Stimulated activated CD4-positive, alpha-beta T cell treated with anti-CD3 and anti-CD28 coated beads, Interleukin-1b, Interleukin-23, amount 100 ng/mL, for 4 hours (primary cell): ENCODE measurements at regions not wholly inside any gene's neighbourhood (a gene's known extent, or its start where the extent isn't known, plus 50 kb on each side); places are given as distances from the start of the nearest gene placed in this dataset.
"Not testable (repeated sequence)": the region's sequence is repeated elsewhere in the genome, so short reads cannot be mapped to it uniquely, and the experiment has no call there.

Experiments
- DNase-seq, 2 donors: peaks; one replicate each; pipeline ENCODE4 v3.0.0-alpha.2; 2020; ENCODE audit warnings: low read depth in 2 of 2

GRCh38 chr6:97913721-97914120 is 630.7 kb upstream of the MMS22L start:
- DNase-seq: no peak

- DNase-seq: no peak
Observed at GRCh38 chr6:97914912-97915311, 631.9 kb upstream of the MMS22L start.

- no peak for DNase-seq
Observed at GRCh38 chr6:97915537-97915936, 632.5 kb upstream of the MMS22L start.

GRCh38 chr6:97917369-97917768 is 634.4 kb upstream of the MMS22L start:
- DNase-seq: no peak

- no peak for DNase-seq
Observed at GRCh38 chr6:97919046-97919445, 636.0 kb upstream of the MMS22L start.

GRCh38 chr6:97919631-97920030 is 636.6 kb upstream of the MMS22L start:
- no peak for DNase-seq

GRCh38 chr6:97923249-97923648 is 640.2 kb upstream of the MMS22L start:
- no peak for DNase-seq

GRCh38 chr6:97925504-97925903 is 642.5 kb upstream of the MMS22L start:
- DNase-seq: no peak

GRCh38 chr6:97939440-97940168 is 656.6 kb upstream of the MMS22L start:
- no peak for DNase-seq

- no peak for DNase-seq
Observed at GRCh38 chr6:97947841-97948240, 664.8 kb upstream of the MMS22L start.

GRCh38 chr6:97958134-97958533 is 675.1 kb upstream of the MMS22L start:
- no peak for DNase-seq

- DNase-seq: no peak
Observed at GRCh38 chr6:97963193-97963592, 680.2 kb upstream of the MMS22L start.

GRCh38 chr6:97969065-97969464 is 686.0 kb upstream of the MMS22L start:
- no peak for DNase-seq

GRCh38 chr6:97977084-97977483 is 694.1 kb upstream of the MMS22L start:
- no peak for DNase-seq

GRCh38 chr6:97978855-97979271 is 695.8 kb upstream of the MMS22L start:
- no peak for DNase-seq

- not testable (repeated sequence) for DNase-seq
Observed at GRCh38 chr6:97979285-97979684, 696.3 kb upstream of the MMS22L start.

GRCh38 chr6:97989451-97989850 is 706.4 kb upstream of the MMS22L start:
- DNase-seq: no peak

GRCh38 chr6:97995158-97995557 is 712.1 kb upstream of the MMS22L start:
- DNase-seq: no peak

- no peak for DNase-seq
Observed at GRCh38 chr6:98002678-98003077, 719.7 kb upstream of the MMS22L start.

GRCh38 chr6:98014442-98015201 is 731.6 kb upstream of the MMS22L start:
- no peak for DNase-seq

GRCh38 chr6:98016565-98016964 is 733.5 kb upstream of the MMS22L start:
- no peak for DNase-seq

GRCh38 chr6:98020222-98020621 is 737.2 kb upstream of the MMS22L start:
- no peak for DNase-seq

GRCh38 chr6:98024359-98024758 is 741.3 kb upstream of the MMS22L start:
- no peak for DNase-seq
